SU-DHL-6 (cell line): ENCODE measurements at regions not wholly inside any gene's neighbourhood (a gene's known extent, or its start where the extent isn't known, plus 50 kb on each side); places are given as distances from the start of the nearest gene placed in this dataset.

Source experiments
- H2AFZ ChIP-seq: fragments of 200-600 bp; sonication (generic); 2 replicates; pipeline ENCODE4 v1.6.1; 2014; ENCODE audit warnings: low read depth, mild to moderate bottlenecking, moderate library complexity, mixed read lengths, antibody characterized with exemption, low read length; ENCODE audit not compliant: severe bottlenecking
- H3F3A ChIP-seq: fragments of 200-600 bp; shearing (Covaris generic); 2 replicates; pipeline ENCODE4 v1.6.0; 2016; ENCODE audit warnings: antibody characterized with exemption, mild to moderate bottlenecking; ENCODE audit not compliant: insufficient read depth
- H3K27ac ChIP-seq: fragments of 200-600 bp; sonication (generic); 2 replicates; pipeline ENCODE4 v1.5.1; 2016; ENCODE audit warnings: low read depth, mild to moderate bottlenecking, low read length, moderate library complexity, mixed read lengths
- H3K27me3 ChIP-seq: fragments of 200-600 bp; sonication (generic), shearing (Covaris generic); 2 replicates; pipeline ENCODE4 v1.6.0; 2014; ENCODE audit warnings: mild to moderate bottlenecking, low read length
- H3K36me3 ChIP-seq: fragments of 200-600 bp; sonication (generic); 2 replicates; pipeline ENCODE4 v1.6.1; 2014; ENCODE audit warnings: mild to moderate bottlenecking, low read length, mixed read lengths
- H3K4me2 ChIP-seq: fragments of 300-600, 200-600 bp; shearing (Covaris generic), sonication (generic); 2 replicates; pipeline ENCODE4 v1.6.0; 2014; ENCODE audit warnings: low read length, low read depth, mild to moderate bottlenecking; ENCODE audit not compliant: poor library complexity, severe bottlenecking
- H3K4me3 ChIP-seq: fragments of 200-600 bp; sonication (generic); 2 replicates; pipeline ENCODE4 v1.5.1; 2014; ENCODE audit warnings: antibody characterized with exemption, low read length, mild to moderate bottlenecking, mixed read lengths; ENCODE audit not compliant: insufficient read depth, poor library complexity, severe bottlenecking
- H3K79me2 ChIP-seq: fragments of 200-600 bp; sonication (generic); 2 replicates; pipeline ENCODE4 v1.6.1; 2014; ENCODE audit warnings: mild to moderate bottlenecking, low read length, moderate library complexity; ENCODE audit not compliant: insufficient read depth
- H3K9ac ChIP-seq: fragments of 200-600 bp; sonication (generic); 2 replicates; pipeline ENCODE4 v1.7.0; 2014; ENCODE audit warnings: mild to moderate bottlenecking, low read length
- H3K9me2 ChIP-seq: fragments of 200-600 bp; sonication (generic); replicated peaks from 2 replicates; pipeline ENCODE4 v1.6.1; 2014; ENCODE audit warnings: low read length; ENCODE audit not compliant: insufficient read depth
- H3K9me3 ChIP-seq: fragments of 200-600 bp; sonication (generic); 2 replicates; pipeline ENCODE4 v1.6.1; 2014; ENCODE audit warnings: low read length, mixed read lengths; ENCODE audit not compliant: insufficient read depth
- H4K20me1 ChIP-seq: fragments of 200-600 bp; sonication (generic); 2 replicates; pipeline ENCODE4 v1.6.1; 2014; ENCODE audit warnings: low read depth, mild to moderate bottlenecking, antibody characterized with exemption, low read length, moderate library complexity, mixed read lengths
- EZH2phosphoT487 ChIP-seq: fragments of 200-600 bp; sonication (generic), shearing (Covaris generic); conservative IDR thresholded peaks from 2 replicates; pipeline ENCODE4 v1.6.1; 2018; ENCODE audit warnings: mild to moderate bottlenecking, antibody characterized with exemption, low read length, moderate library complexity, mixed read lengths
- TF ChIP-seq, protein P1 (sequence below): fragments of 200-600 bp; sonication (generic); IDR thresholded peaks from one replicate; pipeline ENCODE4 v1.5.1; 2017; ENCODE audit warnings: antibody characterized with exemption, mild to moderate bottlenecking, low read length, moderate library complexity; ENCODE audit not compliant: insufficient read depth, poor library complexity, severe bottlenecking

DNA sequence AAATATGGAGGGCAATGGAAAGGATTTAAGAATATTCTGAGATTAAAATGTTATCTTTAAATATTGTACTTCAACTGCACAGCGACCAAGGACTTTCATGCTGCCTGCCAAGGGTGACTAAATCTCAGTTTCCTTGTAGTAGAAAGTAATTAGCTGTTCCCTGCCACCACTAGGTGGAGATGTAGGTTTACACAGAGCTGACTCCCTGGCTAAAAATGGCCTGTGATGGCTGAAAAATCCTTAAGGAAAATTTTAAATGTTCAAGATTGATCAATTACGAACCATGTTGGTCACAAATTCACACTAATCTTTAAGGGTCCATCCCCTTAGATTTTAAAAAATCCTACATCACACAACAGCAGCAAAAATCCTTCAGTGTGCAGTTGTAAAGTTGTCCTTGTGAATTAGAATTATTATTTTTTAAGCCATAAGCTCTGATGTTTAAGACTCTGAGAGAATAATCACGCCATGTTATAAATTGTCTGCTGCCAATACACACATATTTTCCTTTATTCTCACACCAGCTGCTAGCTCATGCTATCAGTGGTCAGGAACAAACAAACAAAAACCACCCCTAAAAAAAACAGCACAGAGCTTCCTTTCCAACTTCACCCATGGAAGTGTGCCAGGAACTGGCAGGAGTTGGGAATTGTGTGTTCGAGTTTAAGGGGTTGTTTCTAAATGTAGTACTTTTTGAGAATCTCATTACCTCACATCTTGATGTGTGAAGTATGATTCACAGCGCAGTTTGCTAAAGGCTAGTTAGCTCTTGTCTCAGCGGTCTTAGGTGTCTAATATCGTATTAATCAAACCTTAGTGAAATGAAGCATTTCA is 399.8 kb downstream of the TMEM182 start:
- Histone ChIP-seq H3K4me2 (no peak overlapping the region), H3K4me3 (no peak overlapping the region), H3K9ac (no peak overlapping the region), H3K9me2 (no peaks in the 10 kb centered on the region), H3K9me3 (no peaks in the 10 kb centered on the region), H3K79me2 (no peaks in the 10 kb centered on the region), H4K20me1 (no peaks in the 10 kb centered on the region), H2AFZ (no peak overlapping the region), H3K27ac (no peak overlapping the region), H3K27me3 (no peaks in the 10 kb centered on the region), H3K36me3 (no peaks in the 10 kb centered on the region), H3F3A (no peaks in the 10 kb centered on the region)
- TF ChIP-seq, protein P1, sequence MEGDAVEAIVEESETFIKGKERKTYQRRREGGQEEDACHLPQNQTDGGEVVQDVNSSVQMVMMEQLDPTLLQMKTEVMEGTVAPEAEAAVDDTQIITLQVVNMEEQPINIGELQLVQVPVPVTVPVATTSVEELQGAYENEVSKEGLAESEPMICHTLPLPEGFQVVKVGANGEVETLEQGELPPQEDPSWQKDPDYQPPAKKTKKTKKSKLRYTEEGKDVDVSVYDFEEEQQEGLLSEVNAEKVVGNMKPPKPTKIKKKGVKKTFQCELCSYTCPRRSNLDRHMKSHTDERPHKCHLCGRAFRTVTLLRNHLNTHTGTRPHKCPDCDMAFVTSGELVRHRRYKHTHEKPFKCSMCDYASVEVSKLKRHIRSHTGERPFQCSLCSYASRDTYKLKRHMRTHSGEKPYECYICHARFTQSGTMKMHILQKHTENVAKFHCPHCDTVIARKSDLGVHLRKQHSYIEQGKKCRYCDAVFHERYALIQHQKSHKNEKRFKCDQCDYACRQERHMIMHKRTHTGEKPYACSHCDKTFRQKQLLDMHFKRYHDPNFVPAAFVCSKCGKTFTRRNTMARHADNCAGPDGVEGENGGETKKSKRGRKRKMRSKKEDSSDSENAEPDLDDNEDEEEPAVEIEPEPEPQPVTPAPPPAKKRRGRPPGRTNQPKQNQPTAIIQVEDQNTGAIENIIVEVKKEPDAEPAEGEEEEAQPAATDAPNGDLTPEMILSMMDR = peak; percentile 52
- TF ChIP-seq EZH2phosphoT487 = no peak

DNA sequence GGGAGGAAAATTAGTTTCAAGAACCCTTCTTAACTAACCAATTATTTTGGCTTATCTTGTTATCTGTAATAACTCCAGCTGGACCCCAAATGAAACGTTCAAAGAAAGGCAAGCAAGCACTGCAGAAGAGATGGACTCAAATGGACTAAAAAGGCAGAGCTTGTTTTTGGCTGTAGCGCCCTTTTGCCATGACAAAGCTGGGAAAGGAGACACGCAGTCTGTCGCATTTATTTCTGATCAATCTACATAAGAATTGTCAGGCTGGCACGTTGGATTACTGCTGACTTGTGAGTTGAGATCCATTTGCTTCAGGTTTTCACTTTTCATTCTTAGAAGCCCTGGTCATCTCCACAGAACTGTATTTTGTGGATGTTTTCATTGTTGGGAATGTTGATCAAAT is 402.9 kb downstream of the TMEM182 start:
- TF ChIP-seq EZH2phosphoT487 = no peak
- TF ChIP-seq, protein P1 = no peak
- H2AFZ ChIP-seq = no peak overlapping the region
- H3K36me3 ChIP-seq = no peaks in the 10 kb centered on the region
- no peaks in the 10 kb centered on the region for H4K20me1 ChIP-seq
- no peaks in the 10 kb centered on the region for H3F3A ChIP-seq
- no peak overlapping the region for H3K27ac ChIP-seq
- H3K9me2 ChIP-seq = no peaks in the 10 kb centered on the region
- H3K9me3 ChIP-seq = no peaks in the 10 kb centered on the region
- H3K4me3 ChIP-seq = no peak overlapping the region
- H3K4me2 ChIP-seq = no peak overlapping the region
- no peaks in the 10 kb centered on the region for H3K79me2 ChIP-seq
- no peak overlapping the region for H3K9ac ChIP-seq
- no peaks in the 10 kb centered on the region for H3K27me3 ChIP-seq

DNA sequence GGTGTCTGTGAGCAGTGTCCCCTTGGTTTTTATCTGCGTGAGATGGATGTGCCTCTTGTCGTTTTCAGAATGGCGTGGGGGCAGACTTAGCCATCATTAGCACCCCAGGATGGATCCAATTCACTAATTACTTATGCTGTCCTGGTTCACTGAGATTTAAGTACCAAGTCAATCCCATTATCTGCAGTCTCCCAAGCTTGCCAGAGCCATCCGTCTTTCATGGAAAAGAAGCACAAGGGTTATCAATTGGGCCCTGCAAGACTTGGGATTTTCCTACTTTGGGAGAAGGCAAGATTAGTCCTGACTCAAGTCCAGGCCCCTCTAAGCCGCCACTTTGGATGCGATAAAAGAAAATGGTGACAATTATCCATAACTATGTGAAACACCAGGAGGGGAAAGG is 404.0 kb downstream of the TMEM182 start:
- no peaks in the 10 kb centered on the region for H3K79me2 ChIP-seq
- H3K36me3 ChIP-seq = no peaks in the 10 kb centered on the region
- no peak overlapping the region for H3K27ac ChIP-seq
- no peak overlapping the region for H3K9ac ChIP-seq
- H3F3A ChIP-seq = no peaks in the 10 kb centered on the region
- no peak overlapping the region for H3K4me3 ChIP-seq
- no peaks in the 10 kb centered on the region for H4K20me1 ChIP-seq
- H3K27me3 ChIP-seq = no peaks in the 10 kb centered on the region
- TF ChIP-seq, protein P1 = no peak
- TF ChIP-seq EZH2phosphoT487 = no peak
- H3K4me2 ChIP-seq = no peak overlapping the region
- no peak overlapping the region for H2AFZ ChIP-seq
- no peaks in the 10 kb centered on the region for H3K9me2 ChIP-seq
- no peaks in the 10 kb centered on the region for H3K9me3 ChIP-seq
